ENCODE measurements at regions not wholly inside any gene's neighbourhood (a gene's known extent, or its start where the extent isn't known, plus 50 kb on each side); places are given as distances from the start of the nearest gene placed in this dataset.

DNA sequence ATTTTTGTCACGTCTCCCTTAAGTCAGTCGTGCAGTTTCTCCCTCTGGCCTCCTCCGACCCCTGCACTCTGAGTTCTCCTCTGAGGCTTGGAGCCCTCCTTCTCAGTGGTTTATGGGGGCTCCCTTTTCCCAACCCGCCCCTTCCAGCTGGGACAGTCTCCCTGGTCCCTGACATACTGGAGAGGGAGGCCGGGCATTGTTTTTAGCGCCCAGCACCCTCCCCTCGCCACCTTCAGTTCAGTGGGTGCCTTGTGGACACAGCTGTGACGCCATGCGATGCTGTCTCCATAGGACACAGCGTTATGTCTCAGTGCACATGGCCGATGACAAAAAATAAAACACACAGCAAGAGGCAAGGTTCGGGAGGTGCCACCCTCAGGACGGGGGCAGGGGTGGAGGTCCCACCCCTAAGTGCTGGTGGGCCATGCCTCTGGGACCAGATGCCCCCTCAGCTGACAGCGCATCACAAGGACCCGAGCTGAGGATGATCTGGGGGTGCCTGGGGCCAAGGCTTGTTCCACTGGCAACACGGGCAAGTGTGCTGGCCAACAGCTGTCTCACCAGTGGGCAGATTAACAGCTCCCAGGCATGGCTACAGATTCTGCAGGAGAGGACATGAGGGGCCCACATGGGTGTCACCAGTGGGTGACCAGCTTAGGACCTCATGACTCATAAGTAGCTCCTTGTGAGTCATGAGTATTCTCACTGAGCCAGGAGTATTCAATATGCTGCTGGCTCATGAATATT, 81.6 kb downstream of the PLXNA1 start:
- Histone ChIP-seq H3K9me3 (ENCODE audit: control insufficient read depth in 2 of 3, low read length in 3 of 3) (no peaks in the 10 kb centered on the region), H3K4me3 (ENCODE audit: low read length) (no peak overlapping the region), H3K4me1 (ENCODE audit: control insufficient read depth in 2 of 2, insufficient read depth in 2 of 2, low read length in 2 of 2) (no peaks in the 10 kb centered on the region), H3K27me3 (ENCODE audit: control insufficient read depth in 2 of 2, insufficient read depth in 2 of 2, low read length in 2 of 2) (no peaks in the 10 kb centered on the region), H3K36me3 (ENCODE audit: control insufficient read depth in 2 of 3, insufficient read depth in 3 of 3, low read length in 3 of 3) (no peaks in the 10 kb centered on the region), H3K27ac (ENCODE audit: low read depth, low read length) (no peak overlapping the region)
- no peaks in the 10 kb centered on the region for H3K36me3 Mint-ChIP-seq
- H3K27me3 Mint-ChIP-seq: peaks cover 7 to 40% (median 17%) of the 10 kb centered on the region in 5 donors
- H3K27ac Mint-ChIP-seq: no peak overlapping the region
- POLR2A ChIA-PET: no interaction called here
- peaks cover 0 to 3% (median 0%) of the 10 kb centered on the region in 7 donors for H3K4me1 Mint-ChIP-seq
- peaks cover 0 to 1% (median 0%) of the 10 kb centered on the region in 11 donors for H3K9me3 Mint-ChIP-seq
- intact Hi-C loops (cut with micrococcal nuclease): no loop called here
- DNase-seq (no peak), ATAC-seq (no peak)
- no peak overlapping the region for H3K4me3 Mint-ChIP-seq
- CTCF ChIA-PET: no interaction called here

GRCh38 chr3:127065138-127065427, 82.2 kb downstream of the PLXNA1 start:
- intact Hi-C loops (cut with micrococcal nuclease): no loop called here
- Histone ChIP-seq H3K36me3 (ENCODE audit: control insufficient read depth in 2 of 3, insufficient read depth in 3 of 3, low read length in 3 of 3) (no peaks in the 10 kb centered on the region), H3K4me1 (ENCODE audit: control insufficient read depth in 2 of 2, insufficient read depth in 2 of 2, low read length in 2 of 2) (no peaks in the 10 kb centered on the region), H3K4me3 (ENCODE audit: low read length) (no peak overlapping the region), H3K27ac (ENCODE audit: low read depth, low read length) (no peak overlapping the region), H3K9me3 (ENCODE audit: control insufficient read depth in 2 of 3, low read length in 3 of 3) (no peaks in the 10 kb centered on the region), H3K27me3 (ENCODE audit: control insufficient read depth in 2 of 2, insufficient read depth in 2 of 2, low read length in 2 of 2) (no peaks in the 10 kb centered on the region)
- H3K4me1 Mint-ChIP-seq: peaks cover 0 to 3% (median 0%) of the 10 kb centered on the region in 7 donors
- POLR2A ChIA-PET: no interaction called here
- ATAC-seq (no peak), DNase-seq (no peak)
- CTCF ChIA-PET: no interaction called here
- H3K27ac Mint-ChIP-seq: no peak overlapping the region
- H3K9me3 Mint-ChIP-seq: peaks cover 0 to 1% (median 0%) of the 10 kb centered on the region in 11 donors
- H3K4me3 Mint-ChIP-seq: no peak overlapping the region
- H3K36me3 Mint-ChIP-seq: no peaks in the 10 kb centered on the region
- peaks cover 6 to 40% (median 17%) of the 10 kb centered on the region in 5 donors for H3K27me3 Mint-ChIP-seq

DNA sequence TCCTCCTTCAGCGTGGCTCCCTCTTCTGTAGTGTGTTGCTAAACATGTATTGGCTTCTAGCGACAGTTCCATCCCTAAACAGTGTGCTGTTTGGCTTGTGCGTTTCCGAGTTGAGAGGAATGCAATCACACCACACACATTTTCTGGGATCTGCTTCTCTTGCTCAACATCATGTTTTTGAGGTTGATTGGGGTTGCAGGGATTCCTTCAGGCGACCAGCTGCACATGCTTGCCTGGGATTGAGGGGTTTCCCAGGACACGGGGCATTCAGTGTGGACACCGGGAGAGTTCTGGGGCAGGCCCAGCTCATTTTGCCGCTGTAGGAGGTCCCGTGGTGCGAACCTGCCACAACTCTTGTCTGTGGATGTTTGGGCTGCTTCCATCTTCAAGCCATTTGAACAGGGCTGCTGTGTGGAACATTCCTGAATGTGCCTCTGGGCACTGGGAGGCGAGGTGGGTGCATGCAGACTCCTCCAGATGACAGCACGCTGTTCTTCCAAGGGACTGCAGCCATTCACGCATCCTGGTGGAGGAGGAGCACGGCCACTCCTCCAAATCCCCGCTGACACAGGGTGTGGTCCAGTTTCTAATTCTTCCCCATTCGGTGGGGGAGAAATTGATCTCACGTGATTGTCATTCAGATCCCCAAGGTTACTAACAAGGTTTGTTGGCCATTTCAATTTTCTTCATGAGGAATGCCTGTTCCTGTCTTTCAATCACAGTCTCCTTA, 82.8 kb downstream of the PLXNA1 start:
- Mint-ChIP-seq H3K4me3 (no peak overlapping the region), H3K27ac (no peak overlapping the region), H3K36me3 (no peaks in the 10 kb centered on the region), H3K9me3 (no peaks in the 10 kb centered on the region), H3K27me3 (peaks cover 6 to 40% (median 13%) of the 10 kb centered on the region in 5 donors), H3K4me1 (peaks cover 0 to 3% (median 0%) of the 10 kb centered on the region in 7 donors)
- Histone ChIP-seq H3K36me3 (ENCODE audit: control insufficient read depth in 2 of 3, insufficient read depth in 3 of 3, low read length in 3 of 3) (no peaks in the 10 kb centered on the region), H3K27ac (ENCODE audit: low read depth, low read length) (no peak overlapping the region), H3K9me3 (ENCODE audit: control insufficient read depth in 2 of 3, low read length in 3 of 3) (no peaks in the 10 kb centered on the region), H3K4me1 (ENCODE audit: control insufficient read depth in 2 of 2, insufficient read depth in 2 of 2, low read length in 2 of 2) (no peaks in the 10 kb centered on the region), H3K4me3 (ENCODE audit: low read length) (no peak overlapping the region), H3K27me3 (ENCODE audit: control insufficient read depth in 2 of 2, insufficient read depth in 2 of 2, low read length in 2 of 2) (no peaks in the 10 kb centered on the region)
- ATAC-seq (no peak), DNase-seq (no peak)
- ChIA-PET CTCF (no interaction called here), POLR2A (no interaction called here)
- intact Hi-C loops (cut with micrococcal nuclease): no loop called here

- Mint-ChIP-seq H3K36me3 (no peaks in the 10 kb centered on the region), H3K27ac (no peak overlapping the region), H3K9me3 (no peaks in the 10 kb centered on the region), H3K4me1 (peaks cover 0 to 3% (median 0%) of the 10 kb centered on the region in 7 donors), H3K27me3 (peaks cover 6 to 39% (median 13%) of the 10 kb centered on the region in 5 donors), H3K4me3 (no peak overlapping the region)
- DNase-seq (no peak), ATAC-seq (no peak)
- Histone ChIP-seq H3K4me1 (ENCODE audit: control insufficient read depth in 2 of 2, insufficient read depth in 2 of 2, low read length in 2 of 2) (no peaks in the 10 kb centered on the region), H3K27me3 (ENCODE audit: control insufficient read depth in 2 of 2, insufficient read depth in 2 of 2, low read length in 2 of 2) (no peaks in the 10 kb centered on the region), H3K36me3 (ENCODE audit: control insufficient read depth in 2 of 3, insufficient read depth in 3 of 3, low read length in 3 of 3) (no peaks in the 10 kb centered on the region), H3K27ac (ENCODE audit: low read depth, low read length) (no peak overlapping the region), H3K4me3 (ENCODE audit: low read length) (no peak overlapping the region), H3K9me3 (ENCODE audit: control insufficient read depth in 2 of 3, low read length in 3 of 3) (no peaks in the 10 kb centered on the region)
- intact Hi-C loops (cut with micrococcal nuclease): no loop called here
- POLR2A ChIA-PET: no interaction called here
- CTCF ChIA-PET: no interaction called here
Observed at GRCh38 chr3:127066635-127067034, 83.7 kb downstream of the PLXNA1 start.

DNA sequence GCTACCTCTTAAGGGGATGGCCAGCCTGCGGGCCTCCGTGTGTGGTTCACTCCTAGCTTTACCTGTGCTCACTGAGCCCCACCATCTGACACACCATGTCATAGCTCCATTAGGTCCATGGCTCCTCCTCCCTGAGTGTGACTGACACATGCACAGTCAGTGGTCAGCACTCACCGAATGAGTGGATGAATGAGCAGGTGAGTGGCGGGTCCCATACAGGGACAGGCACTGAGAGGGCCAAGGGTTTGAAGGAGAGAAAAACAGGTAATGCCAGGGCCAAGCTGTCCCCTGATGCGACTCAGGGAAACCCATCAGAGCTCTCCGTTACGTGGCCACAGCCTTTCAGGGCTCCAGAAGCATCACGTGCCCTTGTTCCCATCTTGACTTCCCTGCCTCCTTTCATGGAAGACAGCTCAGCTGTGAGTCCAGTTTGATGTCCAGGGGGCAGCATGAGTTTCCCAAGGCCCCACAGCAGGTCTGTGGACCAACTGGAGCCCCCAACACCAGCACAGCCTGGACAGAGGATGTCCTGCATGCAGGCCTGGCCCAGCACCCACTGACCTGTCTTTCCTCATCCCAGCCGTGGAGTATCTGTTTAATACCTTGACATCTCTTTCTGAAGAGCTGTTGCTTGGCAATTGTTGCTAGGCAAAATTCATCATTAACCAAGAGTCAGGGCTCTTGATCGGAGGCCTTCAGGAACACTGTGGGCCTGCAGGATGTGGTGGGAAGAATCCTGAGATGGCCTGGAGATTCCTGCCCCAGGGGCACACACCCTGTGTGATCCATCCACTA, 84.4 kb downstream of the PLXNA1 start:
- Histone ChIP-seq H3K36me3 (ENCODE audit: control insufficient read depth in 2 of 3, insufficient read depth in 3 of 3, low read length in 3 of 3) (no peaks in the 10 kb centered on the region), H3K27me3 (ENCODE audit: control insufficient read depth in 2 of 2, insufficient read depth in 2 of 2, low read length in 2 of 2) (no peaks in the 10 kb centered on the region), H3K27ac (ENCODE audit: low read depth, low read length) (no peak overlapping the region), H3K4me1 (ENCODE audit: control insufficient read depth in 2 of 2, insufficient read depth in 2 of 2, low read length in 2 of 2) (no peaks in the 10 kb centered on the region), H3K4me3 (ENCODE audit: low read length) (no peak overlapping the region), H3K9me3 (ENCODE audit: control insufficient read depth in 2 of 3, low read length in 3 of 3) (no peaks in the 10 kb centered on the region)
- no peak for DNase-seq
- POLR2A ChIA-PET: no interaction called here
- H3K27ac Mint-ChIP-seq: no peak overlapping the region
- CTCF ChIA-PET: no interaction called here
- peaks cover 4 to 33% (median 12%) of the 10 kb centered on the region in 5 donors for H3K27me3 Mint-ChIP-seq
- intact Hi-C loops (cut with micrococcal nuclease): no loop called here
- H3K4me1 Mint-ChIP-seq: peaks cover 0 to 3% (median 0%) of the 10 kb centered on the region in 7 donors
- no peaks in the 10 kb centered on the region for H3K9me3 Mint-ChIP-seq
- ATAC-seq: no peak
- H3K36me3 Mint-ChIP-seq: no peaks in the 10 kb centered on the region
- H3K4me3 Mint-ChIP-seq: no peak overlapping the region

DNA sequence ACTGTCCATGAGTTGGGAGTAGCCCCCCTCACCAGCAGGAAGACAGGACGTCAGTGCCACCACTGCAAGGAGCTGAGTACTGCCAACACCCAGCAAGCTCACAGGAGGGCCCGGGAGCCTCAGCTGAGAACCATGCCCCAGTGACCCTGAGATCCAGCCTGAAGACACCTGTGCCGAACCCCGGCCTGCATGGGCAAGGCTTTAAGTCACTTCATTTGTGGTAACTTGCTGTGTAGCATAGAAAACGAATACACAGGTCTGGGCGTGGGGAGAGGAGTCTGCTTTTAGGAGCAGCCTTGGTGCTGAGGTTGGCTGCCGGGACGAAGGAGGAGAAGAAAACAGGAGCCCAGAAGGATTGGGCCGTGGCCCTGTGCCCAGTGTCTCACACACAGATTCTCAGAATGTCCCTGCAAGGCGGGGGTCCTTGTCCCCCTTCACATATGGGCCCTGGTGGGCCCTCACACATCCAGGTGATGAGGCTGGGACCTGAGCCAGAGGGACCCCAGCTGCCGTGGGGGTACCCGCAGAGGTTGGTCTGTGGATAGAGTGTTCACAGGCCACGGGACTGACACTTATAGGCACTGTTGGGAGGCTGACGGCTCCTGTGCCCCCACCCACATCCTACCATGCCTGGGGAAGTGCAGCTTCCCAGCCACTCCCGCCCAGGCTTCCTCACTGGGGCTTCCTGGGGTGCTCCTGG, 85.3 kb downstream of the PLXNA1 start:
- no peaks in the 10 kb centered on the region for H3K9me3 Mint-ChIP-seq
- intact Hi-C loops (cut with micrococcal nuclease): no loop called here
- H3K27me3 ChIP-seq (ENCODE audit: control insufficient read depth in 2 of 2, insufficient read depth in 2 of 2, low read length in 2 of 2): no peaks in the 10 kb centered on the region
- H3K36me3 Mint-ChIP-seq: no peaks in the 10 kb centered on the region
- POLR2A ChIA-PET: no interaction called here
- H3K27ac Mint-ChIP-seq: no peak overlapping the region
- no peak overlapping the region for H3K4me3 ChIP-seq (ENCODE audit: low read length)
- H3K27ac ChIP-seq (ENCODE audit: low read depth, low read length): no peak overlapping the region
- peaks cover 2 to 29% (median 9%) of the 10 kb centered on the region in 5 donors for H3K27me3 Mint-ChIP-seq
- DNase-seq (no peak), ATAC-seq (no peak)
- H3K4me3 Mint-ChIP-seq: no peak overlapping the region
- no peaks in the 10 kb centered on the region for H3K9me3 ChIP-seq (ENCODE audit: control insufficient read depth in 2 of 3, low read length in 3 of 3)
- H3K36me3 ChIP-seq (ENCODE audit: control insufficient read depth in 2 of 3, insufficient read depth in 3 of 3, low read length in 3 of 3): no peaks in the 10 kb centered on the region
- no peaks in the 10 kb centered on the region for H3K4me1 ChIP-seq (ENCODE audit: control insufficient read depth in 2 of 2, insufficient read depth in 2 of 2, low read length in 2 of 2)
- H3K4me1 Mint-ChIP-seq: peaks cover 0 to 1% (median 0%) of the 10 kb centered on the region in 7 donors
- CTCF ChIA-PET: no interaction called here
